ENCODE measurements at regions not wholly inside any gene's neighbourhood (a gene's known extent, or its start where the extent isn't known, plus 50 kb on each side); places are given as distances from the start of the nearest gene placed in this dataset.

GRCh38 chr9:105027084-105027483, 99.1 kb upstream of the ABCA1 start:
- no peak overlapping the region for H3K9ac ChIP-seq (ENCODE audit: extremely low read depth, low read length, poor library complexity, severe bottlenecking)
- H3K4me3 ChIP-seq (ENCODE audit: low read length): no peak overlapping the region
- H3K36me3 Mint-ChIP-seq (ENCODE audit: low read depth): no peaks in the 10 kb centered on the region
- no peaks in the 10 kb centered on the region for H3K4me1 ChIP-seq (ENCODE audit: control insufficient read depth, insufficient read depth, low read length)
- no peaks in the 10 kb centered on the region for H3K9me3 ChIP-seq (ENCODE audit: control insufficient read depth, low read length)
- H3K27ac ChIP-seq (ENCODE audit: low read depth, low read length): no peak overlapping the region
- H3K9me3 Mint-ChIP-seq: no peaks in the 10 kb centered on the region
- H3K36me3 ChIP-seq (ENCODE audit: control insufficient read depth, insufficient read depth, low read length): no peaks in the 10 kb centered on the region
- no peak for TF ChIP-seq CTCF (conservative IDR thresholded peaks at IDR 0.05)
- no peak overlapping the region for H3K4me3 Mint-ChIP-seq
- DNase-seq: no peak
- H3K27me3 ChIP-seq (ENCODE audit: control insufficient read depth, insufficient read depth, low read length, poor library complexity, severe bottlenecking): no peaks in the 10 kb centered on the region
- no peaks in the 10 kb centered on the region for H3K27me3 Mint-ChIP-seq (ENCODE audit: insufficient read depth)
- 90 to 100% methylated on average over 2 of the region's 2 CpGs for WGBS, 2 experiments (ENCODE audit: insufficient coverage in 1 of 2, insufficient read length in 1 of 2)
- no peak overlapping the region for H3K27ac Mint-ChIP-seq
- no peaks in the 10 kb centered on the region for H3K4me1 Mint-ChIP-seq

GRCh38 chr9:105030285-105030684, 102.3 kb upstream of the ABCA1 start:
- Histone ChIP-seq H3K36me3 (ENCODE audit: control insufficient read depth, insufficient read depth, low read length) (no peaks in the 10 kb centered on the region), H3K9me3 (ENCODE audit: control insufficient read depth, low read length) (peaks cover 23% of the 10 kb centered on the region), H3K4me1 (ENCODE audit: control insufficient read depth, insufficient read depth, low read length) (no peaks in the 10 kb centered on the region), H3K9ac (ENCODE audit: extremely low read depth, low read length, poor library complexity, severe bottlenecking) (no peak overlapping the region), H3K27me3 (ENCODE audit: control insufficient read depth, insufficient read depth, low read length, poor library complexity, severe bottlenecking) (no peaks in the 10 kb centered on the region), H3K27ac (ENCODE audit: low read depth, low read length) (no peak overlapping the region), H3K4me3 (ENCODE audit: low read length) (no peak overlapping the region)
- TF ChIP-seq CTCF (conservative IDR thresholded peaks at IDR 0.05): no peak
- no peaks in the 10 kb centered on the region for H3K4me1 Mint-ChIP-seq
- DNase-seq: no peak
- H3K36me3 Mint-ChIP-seq (ENCODE audit: low read depth): no peaks in the 10 kb centered on the region
- H3K27me3 Mint-ChIP-seq (ENCODE audit: insufficient read depth): no peaks in the 10 kb centered on the region
- no peak overlapping the region for H3K27ac Mint-ChIP-seq
- 99 to 100% methylated on average over 1 to 3 of the region's 3 CpGs for WGBS, 2 experiments (ENCODE audit: insufficient coverage in 1 of 2, insufficient read length in 1 of 2)
- H3K9me3 Mint-ChIP-seq: peaks cover 13% of the 10 kb centered on the region
- H3K4me3 Mint-ChIP-seq: no peak overlapping the region

DNA sequence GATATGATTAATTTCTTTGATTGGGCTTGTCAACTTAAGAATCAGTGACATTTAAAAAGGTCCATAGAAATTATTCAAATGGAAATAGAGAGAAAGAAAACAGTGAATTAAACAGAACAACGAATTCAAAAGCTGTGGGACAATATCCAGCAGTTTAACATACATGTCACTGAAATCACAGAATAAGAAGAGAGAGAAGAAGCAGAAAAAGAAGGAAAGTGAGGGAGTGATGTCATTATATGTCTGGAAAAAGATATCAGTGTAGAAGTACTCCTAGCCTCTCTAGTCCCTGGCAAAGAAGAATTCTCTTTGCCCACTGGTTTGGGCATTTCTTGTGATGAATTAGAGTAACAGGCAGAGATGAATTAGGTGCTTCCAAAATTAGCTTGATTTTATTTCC, 109.2 kb upstream of the ABCA1 start:
- H3K4me3 Mint-ChIP-seq: no peak overlapping the region
- H3K27ac Mint-ChIP-seq: no peak overlapping the region
- Histone ChIP-seq H3K9me3 (ENCODE audit: control insufficient read depth, low read length) (peaks cover 27% of the 10 kb centered on the region), H3K9ac (ENCODE audit: extremely low read depth, low read length, poor library complexity, severe bottlenecking) (no peak overlapping the region), H3K4me1 (ENCODE audit: control insufficient read depth, insufficient read depth, low read length) (no peaks in the 10 kb centered on the region), H3K4me3 (ENCODE audit: low read length) (no peak overlapping the region), H3K27me3 (ENCODE audit: control insufficient read depth, insufficient read depth, low read length, poor library complexity, severe bottlenecking) (no peaks in the 10 kb centered on the region), H3K27ac (ENCODE audit: low read depth, low read length) (no peak overlapping the region), H3K36me3 (ENCODE audit: control insufficient read depth, insufficient read depth, low read length) (no peaks in the 10 kb centered on the region)
- H3K4me1 Mint-ChIP-seq: no peaks in the 10 kb centered on the region
- DNase-seq: no peak
- H3K9me3 Mint-ChIP-seq: peaks cover 32% of the 10 kb centered on the region
- H3K27me3 Mint-ChIP-seq (ENCODE audit: insufficient read depth): no peaks in the 10 kb centered on the region
- no peaks in the 10 kb centered on the region for H3K36me3 Mint-ChIP-seq (ENCODE audit: low read depth)
- TF ChIP-seq CTCF (conservative IDR thresholded peaks at IDR 0.05): no peak
- WGBS, 2 experiments (ENCODE audit: insufficient coverage in 1 of 2, insufficient read length in 1 of 2): 83% methylated on average over 1 of the region's 1 CpG; no CpG with 5 or more reads in 1 of the 2 experiments

Data from endodermal cell (in vitro differentiated cells).